GM23248 (cell line): ENCODE measurements at regions not wholly inside any gene's neighbourhood (a gene's known extent, or its start where the extent isn't known, plus 50 kb on each side); places are given as distances from the start of the nearest gene placed in this dataset.

Source experiments
- DNase-seq: peaks from one replicate; pipeline ENCODE4 v3.0.0-alpha.2; 2015
- H2AFZ ChIP-seq: fragments of 200-600 bp; sonication (generic); 2 replicates; pipeline ENCODE4 v1.6.1; 2016; ENCODE audit warnings: antibody characterized with exemption
- H3F3A ChIP-seq: fragments of 200-600 bp; sonication (generic); 2 replicates; pipeline ENCODE4 v1.6.1; 2016; ENCODE audit warnings: mild to moderate bottlenecking, antibody characterized with exemption, mixed run types; ENCODE audit not compliant: insufficient read depth
- H3K27ac ChIP-seq: fragments of 200-600 bp; sonication (generic); 2 replicates; pipeline ENCODE4 v1.5.1; 2016; ENCODE audit warnings: mild to moderate bottlenecking
- H3K27me3 ChIP-seq: fragments of 200-600 bp; sonication (generic); replicated peaks from 2 replicates; pipeline ENCODE4 v1.6.1; 2016; ENCODE audit warnings: mild to moderate bottlenecking; ENCODE audit not compliant: insufficient read depth
- H3K36me3 ChIP-seq: fragments of 200-600 bp; sonication (generic); 2 replicates; pipeline ENCODE4 v1.6.1; 2016; ENCODE audit warnings: low read depth, mild to moderate bottlenecking
- H3K4me1 ChIP-seq: fragments of 200-600 bp; sonication (generic); 2 replicates; pipeline ENCODE4 v1.6.1; 2016; ENCODE audit warnings: mild to moderate bottlenecking; ENCODE audit not compliant: insufficient read depth
- H3K4me2 ChIP-seq: fragments of 200-600 bp; sonication (generic); one replicate; pipeline ENCODE4 v1.6.1; 2016; ENCODE audit warnings: mild to moderate bottlenecking; ENCODE audit not compliant: unreplicated experiment
- H3K4me3 ChIP-seq: fragments of 200-600 bp; sonication (generic); 2 replicates; pipeline ENCODE4 v1.5.1; 2016; ENCODE audit warnings: mild to moderate bottlenecking
- H3K79me2 ChIP-seq: fragments of 200-600 bp; sonication (generic); 2 replicates; pipeline ENCODE4 v1.6.1; 2016; ENCODE audit warnings: mild to moderate bottlenecking; ENCODE audit not compliant: insufficient read depth
- H3K9ac ChIP-seq: fragments of 200-600 bp; sonication (generic); 2 replicates; pipeline ENCODE4 v1.6.1; 2016; ENCODE audit warnings: mild to moderate bottlenecking
- H3K9me2 ChIP-seq: fragments of 200-600 bp; sonication (generic); 2 replicates; pipeline ENCODE4 v1.6.1; 2016; ENCODE audit warnings: mixed run types, mild to moderate bottlenecking, moderate library complexity; ENCODE audit not compliant: insufficient read depth
- H3K9me3 ChIP-seq: fragments of 200-600 bp; sonication (generic); one replicate; pipeline ENCODE4 v1.6.1; 2017; ENCODE audit warnings: low read depth
- H4K20me1 ChIP-seq: fragments of 200-600 bp; sonication (generic); 2 replicates; pipeline ENCODE4 v1.6.0; 2016; ENCODE audit not compliant: insufficient read depth
- EZH2 ChIP-seq: fragments of 200-600 bp; sonication (generic); IDR thresholded peaks from 2 replicates; pipeline ENCODE4 v1.6.1; 2018; ENCODE audit warnings: antibody characterized with exemption, mild to moderate bottlenecking; ENCODE audit not compliant: insufficient read depth, poor library complexity, severe bottlenecking
- EZH2phosphoT487 ChIP-seq: fragments of 200-600 bp; sonication (generic); IDR thresholded peaks from 2 replicates; pipeline ENCODE4 v1.6.1; 2018; ENCODE audit warnings: antibody characterized with exemption, moderate library complexity, mild to moderate bottlenecking, low read depth; ENCODE audit not compliant: insufficient read depth
- WGBS, 2 experiments: methylation state at CpG; one replicate each; pipeline ENCODE4 v1.1.6; 2015 to 2017; ENCODE audit warnings: low lambda C conversion rate in 2 of 2, low coverage in 1 of 2; ENCODE audit errors: missing lambda C conversion rate in 2 of 2; 5-methylcytosine and 5-hydroxymethylcytosine counted together
- in situ Hi-C: fragments of 300-500 bp; cut with MboI; formaldehyde crosslinking; loops from 2 replicates; pipeline ENCODE4 v1.15.0; 2020

DNA sequence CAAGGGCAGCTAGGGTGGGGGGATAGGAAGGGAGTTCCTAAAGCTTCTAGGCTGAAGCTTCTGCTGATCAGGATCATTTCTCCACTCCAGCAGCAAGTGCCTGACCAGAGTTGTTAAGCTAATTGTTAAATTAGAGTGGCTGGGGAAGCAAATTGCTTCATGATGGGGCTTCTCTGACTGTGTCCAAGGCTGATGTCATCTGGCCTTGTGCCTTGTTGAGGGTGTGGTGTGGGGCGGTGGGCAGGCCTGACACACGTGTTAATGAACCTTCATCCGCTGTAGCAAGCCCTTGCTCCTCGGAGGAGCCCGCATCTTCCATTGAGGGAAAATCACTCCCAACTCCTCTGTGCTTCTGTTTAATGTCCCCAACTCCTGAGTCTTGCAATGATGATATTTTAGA, 84.3 kb upstream of the ROPN1 start:
- no peaks in the 10 kb centered on the region for H3K9me3 ChIP-seq
- no peaks in the 10 kb centered on the region; the same call in 1 of the 2 replicates for H3K27me3 ChIP-seq
- in situ Hi-C loops = no loop called here
- H3K27ac ChIP-seq = no peak overlapping the region
- DNase-seq = peak; percentile 13
- no peaks in the 10 kb centered on the region for H3K9me2 ChIP-seq
- no peaks in the 10 kb centered on the region for H3K79me2 ChIP-seq
- TF ChIP-seq EZH2phosphoT487 (no peak), EZH2 (no peak)
- H4K20me1 ChIP-seq = no peaks in the 10 kb centered on the region
- 29 to 30% methylated on average over 5 of the region's 5 CpGs for WGBS, 2 experiments
- no peak overlapping the region for H3K9ac ChIP-seq
- no peaks in the 10 kb centered on the region for H3K36me3 ChIP-seq
- no peak overlapping the region for H2AFZ ChIP-seq
- no peaks in the 10 kb centered on the region for H3K4me1 ChIP-seq
- no peak overlapping the region for H3K4me3 ChIP-seq
- no peaks in the 10 kb centered on the region for H3F3A ChIP-seq
- H3K4me2 ChIP-seq = no peak overlapping the region

DNA sequence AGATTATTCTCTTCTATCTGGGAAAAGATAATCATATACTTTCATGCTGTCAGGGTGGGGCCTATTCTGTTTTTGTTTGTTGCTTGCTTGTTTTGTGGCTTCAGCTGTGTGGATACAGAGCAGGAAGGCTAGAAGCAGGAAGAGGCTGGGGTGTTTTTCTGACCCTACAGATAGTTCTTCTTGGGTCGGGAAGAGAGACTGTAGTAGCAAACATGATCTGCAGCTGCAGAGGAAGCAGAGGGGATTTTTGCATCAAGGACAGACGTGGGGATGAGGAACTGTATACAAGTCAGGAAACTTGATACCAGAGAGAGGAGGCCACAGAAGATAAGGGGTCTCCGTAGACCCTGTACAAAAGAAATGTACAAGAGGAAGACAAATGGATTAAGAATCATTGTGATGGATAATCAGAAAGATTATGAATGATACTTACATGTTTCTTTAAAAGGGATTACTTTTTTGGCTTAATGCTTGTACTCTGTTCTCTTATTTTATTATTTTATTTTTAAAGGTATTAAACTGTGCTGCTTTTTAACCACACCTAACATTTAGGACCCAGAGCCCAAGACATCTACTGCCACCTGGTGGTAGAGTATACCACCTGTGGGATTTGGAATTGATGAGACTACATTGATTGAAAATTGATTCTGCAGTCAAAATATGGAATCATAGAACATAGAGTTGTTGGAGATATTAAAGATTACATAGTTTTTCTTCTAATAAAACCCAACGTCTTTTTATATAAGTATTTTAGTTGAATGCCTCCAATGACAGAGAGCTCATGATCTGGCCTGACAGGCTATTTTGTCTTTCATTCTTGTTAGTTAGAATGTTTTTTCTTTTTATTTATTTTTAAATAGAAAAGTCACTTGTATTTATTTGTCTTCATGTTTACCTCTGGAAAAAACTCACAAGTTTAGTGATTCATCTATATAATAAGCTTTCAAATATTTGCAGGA, 87.3 kb upstream of the ROPN1 start:
- Histone ChIP-seq H3K36me3 (no peaks in the 10 kb centered on the region), H3K9ac (no peak overlapping the region), H3K27ac (no peak overlapping the region), H2AFZ (no peak overlapping the region), H4K20me1 (no peaks in the 10 kb centered on the region), H3K4me2 (no peak overlapping the region), H3F3A (no peaks in the 10 kb centered on the region), H3K9me3 (no peaks in the 10 kb centered on the region), H3K4me1 (no peaks in the 10 kb centered on the region), H3K27me3 (no peaks in the 10 kb centered on the region; the same call in 1 of the 2 replicates), H3K9me2 (no peaks in the 10 kb centered on the region), H3K79me2 (no peaks in the 10 kb centered on the region), H3K4me3 (no peak overlapping the region)
- no peak for TF ChIP-seq EZH2
- no peak for TF ChIP-seq EZH2phosphoT487
- DNase-seq = peak; percentile 64
- 49 to 54% methylated on average over 4 of the region's 4 CpGs for WGBS, 2 experiments
- in situ Hi-C loops = no loop called here

DNA sequence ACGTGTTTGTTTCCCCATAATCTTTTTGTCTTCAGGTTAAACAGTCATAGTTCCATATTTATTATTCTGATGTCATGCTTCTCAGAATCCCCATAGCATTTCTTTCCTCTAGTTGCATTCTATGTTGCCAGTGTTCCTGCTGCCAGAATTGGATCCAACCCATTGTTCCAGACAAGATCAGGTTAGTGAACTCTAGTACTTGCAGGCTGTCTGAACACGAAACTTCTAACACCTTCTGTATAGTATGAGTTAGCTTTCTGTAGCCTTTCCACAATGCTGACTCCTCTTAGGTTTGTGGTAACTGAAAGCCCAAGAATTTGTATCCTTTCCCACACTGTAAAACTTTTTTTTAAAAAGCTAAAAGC, 88.0 kb upstream of the ROPN1 start:
- Histone ChIP-seq H2AFZ (no peak overlapping the region), H3K9me2 (no peaks in the 10 kb centered on the region), H3K4me2 (no peak overlapping the region), H3K79me2 (no peaks in the 10 kb centered on the region), H3F3A (no peaks in the 10 kb centered on the region), H3K9ac (no peak overlapping the region), H3K4me3 (no peak overlapping the region), H3K27ac (no peak overlapping the region), H3K4me1 (no peaks in the 10 kb centered on the region), H4K20me1 (no peaks in the 10 kb centered on the region), H3K36me3 (no peaks in the 10 kb centered on the region), H3K27me3 (no peaks in the 10 kb centered on the region; the same call in 1 of the 2 replicates), H3K9me3 (no peaks in the 10 kb centered on the region)
- no peak for DNase-seq
- TF ChIP-seq EZH2 (no peak), EZH2phosphoT487 (no peak)
- 77 to 81% methylated on average over 2 of the region's 2 CpGs for WGBS, 2 experiments
- in situ Hi-C loops = no loop called here

DNA sequence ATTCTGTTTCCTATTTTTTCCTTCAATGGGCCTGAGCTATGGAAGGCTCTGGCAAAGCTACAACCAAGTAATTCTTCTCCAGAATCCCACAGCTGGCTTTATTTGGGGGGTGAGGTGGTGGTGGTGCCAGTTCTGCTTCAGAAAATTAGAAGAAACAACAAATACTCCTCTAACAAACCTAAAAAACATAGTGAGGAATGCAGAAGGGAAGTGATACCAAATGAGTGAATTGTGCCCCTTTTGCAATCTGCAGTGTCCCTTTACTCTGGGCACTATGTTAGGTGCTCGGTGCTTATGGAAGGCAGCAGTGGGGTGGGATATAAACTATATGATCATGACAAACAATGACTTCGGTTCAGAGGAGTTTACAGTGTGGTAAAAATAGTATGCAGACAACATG, 90.4 kb upstream of the ROPN1 start:
- no peak for DNase-seq
- no peaks in the 10 kb centered on the region for H3K4me1 ChIP-seq
- H3K9ac ChIP-seq = no peak overlapping the region
- no peaks in the 10 kb centered on the region for H3K9me3 ChIP-seq
- H3F3A ChIP-seq = no peaks in the 10 kb centered on the region
- H2AFZ ChIP-seq = no peak overlapping the region
- H4K20me1 ChIP-seq = no peaks in the 10 kb centered on the region
- in situ Hi-C loops = no loop called here
- no peak overlapping the region for H3K4me2 ChIP-seq
- H3K9me2 ChIP-seq = no peaks in the 10 kb centered on the region
- H3K36me3 ChIP-seq = no peaks in the 10 kb centered on the region
- H3K4me3 ChIP-seq = no peak overlapping the region
- 62 to 68% methylated on average over 2 of the region's 2 CpGs for WGBS, 2 experiments
- no peaks in the 10 kb centered on the region; the same call in none of the 2 replicates for H3K27me3 ChIP-seq
- H3K27ac ChIP-seq = no peak overlapping the region
- no peaks in the 10 kb centered on the region for H3K79me2 ChIP-seq
- TF ChIP-seq EZH2 (no peak), EZH2phosphoT487 (no peak)
